HK-2 (cell line): ENCODE measurements at regions not wholly inside any gene's neighbourhood (a gene's known extent, or its start where the extent isn't known, plus 50 kb on each side); places are given as distances from the start of the nearest gene placed in this dataset.
"Not testable (repeated sequence)": the region's sequence is repeated elsewhere in the genome, so short reads cannot be mapped to it uniquely, and the experiment has no call there.

Source experiments
- DNase-seq: peaks from one replicate; pipeline ENCODE4 v3.0.0-alpha.2; 2018; ENCODE audit not compliant: unreplicated experiment

DNA sequence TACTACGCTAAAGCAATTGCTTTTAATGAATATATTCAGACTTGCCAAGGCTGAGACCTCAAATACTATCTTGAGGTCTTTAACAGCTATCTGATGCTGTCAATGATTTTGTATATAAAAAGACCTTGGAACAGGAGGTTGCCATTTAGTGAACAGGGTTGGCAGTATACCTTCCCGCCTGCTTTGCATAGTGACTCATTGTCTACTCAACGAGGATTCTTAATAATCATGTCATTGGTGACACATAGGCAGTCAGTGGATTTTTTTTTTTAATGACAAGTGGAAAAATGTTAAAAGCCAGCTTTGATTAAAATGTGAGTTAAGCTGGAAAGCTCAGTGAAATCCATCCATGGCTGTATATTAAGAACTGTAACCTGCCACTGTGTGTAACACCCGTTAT, 164.0 kb downstream of the ASMT start:
- DNase-seq, result no peak

GRCh38 chrX:1779626-1780025, 164.8 kb downstream of the ASMT start:
- no peak for DNase-seq

DNA sequence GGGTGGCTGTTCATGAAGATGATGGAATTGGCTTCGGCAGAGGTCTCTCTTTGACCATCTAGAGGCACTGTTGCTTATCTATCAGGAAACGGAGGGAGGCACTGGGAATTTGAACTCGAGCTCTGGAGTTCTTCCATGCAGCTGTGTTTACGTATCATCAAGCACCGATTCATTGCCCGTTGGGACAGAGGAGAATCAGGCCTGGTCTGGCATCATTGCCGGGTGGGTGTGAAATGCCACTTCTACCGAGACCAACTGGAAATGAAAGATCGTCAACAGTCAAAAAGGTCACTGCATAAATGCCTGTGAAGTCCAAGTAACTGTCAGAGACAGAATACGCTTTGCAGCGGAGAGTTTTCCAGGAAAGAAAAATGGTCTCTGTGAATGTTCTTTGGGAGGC, 166.9 kb downstream of the ASMT start:
- no peak for DNase-seq

GRCh38 chrX:1784773-1785172, 169.9 kb downstream of the ASMT start:
- no peak for DNase-seq

DNA sequence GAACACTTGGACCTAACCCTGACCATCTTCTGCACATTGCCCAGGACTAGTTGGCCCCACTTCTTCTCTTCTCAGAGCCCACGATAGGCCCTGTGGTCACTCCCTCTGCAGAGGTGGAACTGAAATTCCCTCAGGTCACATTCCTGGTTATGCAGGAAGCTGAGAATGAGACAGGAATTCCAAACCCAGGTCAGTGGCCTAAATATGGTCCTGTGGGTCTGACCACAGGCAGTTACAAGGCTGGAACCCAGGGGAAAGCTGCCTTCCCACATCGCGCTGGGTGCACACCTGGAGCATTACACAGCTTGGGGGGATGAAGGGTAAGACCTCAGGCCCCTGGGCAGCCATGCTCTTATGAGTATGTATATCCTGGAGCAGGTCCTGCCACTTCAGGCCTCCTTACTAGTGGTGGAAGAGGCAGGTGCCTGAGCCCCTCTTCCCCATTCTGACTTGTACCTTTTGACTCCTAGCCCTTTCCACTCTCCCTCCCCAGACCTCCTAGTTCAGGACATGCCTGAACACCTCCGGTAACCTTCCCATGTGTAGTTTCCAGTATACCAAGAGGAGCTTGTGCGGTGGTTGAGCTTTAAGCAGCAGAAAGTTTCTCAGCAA, 173.5 kb downstream of the ASMT start:
- DNase-seq, result no peak

- no peak for DNase-seq
Observed at GRCh38 chrX:1792636-1793035, 177.8 kb downstream of the ASMT start.

DNA sequence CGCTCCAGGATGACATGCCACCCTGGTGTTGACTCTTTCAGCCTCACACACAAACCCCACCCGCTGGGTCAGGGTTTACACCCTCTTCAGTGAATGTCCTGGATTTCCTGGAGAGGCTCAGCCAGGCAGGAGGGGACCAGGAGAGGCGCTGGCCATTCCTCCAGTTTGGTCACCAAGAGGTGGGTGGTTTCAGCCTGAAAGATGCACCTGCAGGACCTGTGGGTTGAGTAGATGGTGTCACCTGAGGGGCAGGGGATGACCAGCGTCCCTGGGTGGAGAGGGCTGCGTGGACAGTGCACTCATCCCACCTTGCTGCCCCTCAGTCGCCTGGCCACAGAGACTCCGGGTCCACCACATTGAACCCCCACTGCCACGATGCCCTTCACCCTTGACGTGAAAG, 179.7 kb downstream of the ASMT start:
- no peak for DNase-seq

- no peak for DNase-seq
Observed at GRCh38 chrX:1802912-1803311, 188.1 kb downstream of the ASMT start.

- DNase-seq, result no peak
Observed at GRCh38 chrX:1803741-1804140, 188.9 kb downstream of the ASMT start.

DNA sequence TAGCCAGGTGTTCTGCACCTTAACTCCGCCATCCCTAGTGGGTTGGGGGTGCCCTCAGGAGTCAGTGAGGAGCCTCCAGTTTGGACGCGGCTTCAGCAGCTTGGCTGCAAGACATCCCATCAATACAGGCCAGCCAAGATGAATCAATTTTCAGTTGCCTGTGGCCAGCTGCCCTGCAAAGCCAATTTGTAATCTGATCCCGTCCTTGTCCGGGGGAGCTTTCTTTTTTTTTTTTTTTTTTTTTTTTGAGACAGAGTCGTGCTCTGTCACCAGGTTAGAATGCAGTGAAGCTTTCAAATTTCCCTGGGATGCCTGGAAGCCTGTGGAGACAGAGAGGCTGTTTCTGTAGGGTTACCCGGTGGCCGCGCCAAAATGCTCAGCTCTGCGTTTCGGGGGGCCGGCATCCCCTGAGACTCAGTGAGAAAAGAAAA, 192.5 kb downstream of the ASMT start:
- DNase-seq, result peak; percentile 10

DNA sequence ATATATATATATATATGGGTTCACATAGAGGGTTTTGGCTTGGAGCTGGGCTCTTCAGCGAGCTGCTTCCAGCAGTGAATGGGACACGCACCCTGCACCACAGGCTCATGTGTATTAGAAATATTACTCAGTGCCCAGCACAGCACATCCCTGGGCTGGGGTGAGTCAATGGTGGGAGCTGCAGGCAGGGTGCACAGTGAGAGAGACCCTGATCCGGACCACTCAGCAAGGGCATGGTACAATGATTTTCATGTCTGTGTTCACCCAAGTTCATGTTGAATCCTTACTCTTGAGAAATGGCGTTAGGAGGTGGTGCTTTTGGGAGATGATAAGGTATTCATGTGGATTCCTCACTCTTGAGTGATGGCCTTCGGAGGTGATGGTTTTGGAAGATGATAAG, 194.7 kb downstream of the ASMT start:
- no peak for DNase-seq

DNA sequence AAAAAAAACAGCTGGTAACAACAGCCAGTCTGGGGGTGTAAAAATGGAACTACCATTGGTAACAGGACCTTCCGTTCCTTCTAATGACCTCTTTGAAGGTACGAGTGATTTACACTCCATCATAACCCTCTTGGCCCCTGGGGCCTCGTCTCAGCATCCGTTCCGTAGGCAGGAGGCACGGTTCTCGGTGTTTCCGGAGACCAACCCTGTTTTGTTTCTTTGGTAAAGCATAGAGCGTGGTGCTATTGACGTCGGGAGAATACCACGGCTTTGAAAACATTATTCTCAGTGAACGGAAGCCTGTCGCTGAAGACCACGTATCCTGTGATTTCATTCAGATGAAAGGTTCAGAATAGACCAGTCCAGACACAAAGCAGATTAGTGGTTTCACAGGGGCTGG, 198.9 kb downstream of the ASMT start:
- no peak for DNase-seq

- no peak for DNase-seq
Observed at GRCh38 chrX:1815456-1816175, 200.8 kb downstream of the ASMT start.

DNA sequence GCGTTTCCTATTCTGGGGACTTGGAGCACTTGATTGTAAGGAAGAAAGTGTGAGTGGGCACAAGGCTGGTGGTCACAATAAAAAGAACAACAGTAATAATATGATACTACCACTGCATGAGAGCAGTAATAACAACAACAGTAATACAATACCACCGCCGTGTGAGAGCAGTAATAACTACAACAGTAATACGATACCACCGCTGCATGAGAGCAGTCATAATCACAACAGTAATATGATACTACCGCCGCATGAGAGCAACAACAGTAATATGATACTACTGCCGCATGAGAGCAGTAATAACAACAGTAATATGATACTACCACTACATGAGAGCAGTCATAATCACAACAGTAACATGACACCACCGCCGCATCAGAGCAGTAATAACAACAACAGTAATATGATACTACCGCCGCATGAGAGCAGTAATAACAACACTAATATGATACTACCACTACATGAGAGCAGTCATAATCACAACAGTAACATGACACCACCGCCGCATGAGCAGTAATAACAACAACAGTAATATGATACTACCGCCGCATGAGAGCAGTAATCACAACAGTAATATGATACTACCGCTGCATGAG, 201.6 kb downstream of the ASMT start:
- not testable (repeated sequence) for DNase-seq

DNA sequence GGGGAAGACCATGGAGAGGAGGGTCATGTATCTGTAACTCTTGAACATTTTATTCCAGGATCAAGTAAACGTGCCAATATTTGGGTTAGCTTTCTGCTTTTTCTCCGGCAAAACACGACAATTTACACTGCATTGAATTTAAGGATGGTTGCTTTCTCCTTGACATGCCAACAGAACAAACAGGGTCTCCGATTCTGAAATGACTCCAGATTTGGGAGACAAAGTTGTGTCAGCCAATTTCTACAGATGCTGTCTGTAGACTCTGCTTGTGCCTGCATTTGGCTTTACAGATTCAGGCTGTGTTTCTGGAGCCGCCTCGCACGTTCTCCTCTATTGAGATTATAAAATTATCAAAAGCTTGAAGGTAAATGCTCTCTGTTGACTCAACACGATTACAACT, 207.0 kb downstream of the ASMT start:
- no peak for DNase-seq

GRCh38 chrX:1824855-1825254, 210.0 kb downstream of the ASMT start:
- DNase-seq, result no peak

DNA sequence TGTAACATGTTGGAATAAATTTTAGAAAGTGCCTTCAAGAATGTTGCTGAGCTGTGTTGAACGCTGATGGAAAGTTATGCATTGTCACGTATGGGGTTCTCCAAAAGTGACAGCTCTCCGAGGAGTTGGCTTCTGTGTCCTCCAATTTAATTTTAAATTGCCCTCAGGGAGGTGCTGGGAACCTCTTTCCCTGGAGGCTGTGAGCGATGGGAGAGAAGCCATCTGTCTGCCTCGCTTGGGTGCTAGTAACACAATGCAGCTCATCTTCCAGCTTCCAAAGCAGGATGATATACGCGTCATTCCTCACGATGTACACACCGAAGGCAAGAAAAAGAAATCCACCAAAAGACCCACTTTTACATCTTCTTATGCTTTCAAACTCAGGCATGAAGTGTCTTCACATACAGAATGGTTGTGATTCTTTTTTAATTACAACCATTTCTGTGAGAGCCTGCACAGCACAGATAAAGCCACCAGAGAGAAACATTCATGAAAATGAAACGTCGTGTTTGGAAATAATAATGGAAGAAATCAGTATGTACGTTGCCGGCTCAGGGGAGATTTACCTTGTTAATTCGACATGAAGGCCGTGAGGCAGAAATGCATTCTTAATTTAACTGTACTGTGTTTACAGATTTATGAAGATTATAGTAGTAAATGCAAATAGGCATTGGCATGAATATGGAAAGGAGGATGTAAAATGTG, 218.9 kb downstream of the ASMT start:
- DNase-seq, result no peak

DNA sequence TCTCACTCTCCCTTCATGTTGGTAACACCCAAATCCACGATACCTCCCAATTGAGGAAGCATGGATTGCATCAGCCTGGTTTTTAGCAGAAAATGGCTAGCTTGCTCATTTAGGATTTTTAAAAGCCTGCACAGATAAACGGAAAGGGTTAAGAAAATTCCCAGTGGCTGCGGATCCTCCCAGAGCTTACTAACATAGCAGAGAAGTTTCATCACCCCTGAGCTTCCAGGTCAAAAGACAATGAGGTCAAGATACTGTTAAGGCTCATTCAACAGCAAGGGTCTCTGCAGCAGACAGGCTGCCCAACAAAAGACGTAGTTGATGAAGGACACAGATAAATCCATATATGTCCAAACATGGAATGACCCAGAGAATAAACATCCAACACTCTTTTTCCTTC, 220.2 kb downstream of the ASMT start:
- no peak for DNase-seq

GRCh38 chrX:1836683-1837082, 221.8 kb downstream of the ASMT start:
- DNase-seq, result no peak

GRCh38 chrX:1841746-1842145, 226.9 kb downstream of the ASMT start:
- no peak for DNase-seq

- not testable (repeated sequence) for DNase-seq
Observed at GRCh38 chrX:1847000-1847399, 232.1 kb downstream of the ASMT start.

DNA sequence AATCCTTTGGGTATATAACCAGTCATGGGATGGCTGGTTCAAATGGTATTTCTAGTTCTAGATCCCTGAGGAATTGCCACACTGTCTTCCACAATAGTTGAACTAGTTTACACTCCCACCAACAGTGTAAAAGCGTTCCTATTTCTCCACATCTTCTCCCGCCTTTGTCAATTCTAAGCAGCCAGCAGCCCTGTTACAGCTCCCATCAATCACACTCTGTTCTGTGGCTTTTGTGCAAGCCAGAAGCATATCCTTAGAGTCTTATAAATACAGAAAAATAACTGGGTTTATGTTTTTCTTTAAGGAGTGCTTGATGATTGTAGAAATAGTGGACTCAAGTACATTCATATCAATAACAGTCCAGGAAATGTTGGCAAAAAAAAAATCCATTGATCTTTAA, 232.9 kb downstream of the ASMT start:
- not testable (repeated sequence) for DNase-seq

- no peak for DNase-seq
Observed at GRCh38 chrX:1851527-1851926, 236.7 kb downstream of the ASMT start.
